WTC11 (cell line): ENCODE measurements at regions not wholly inside any gene's neighbourhood (a gene's known extent, or its start where the extent isn't known, plus 50 kb on each side); places are given as distances from the start of the nearest gene placed in this dataset.

Experiments
- ARID4B ChIP-seq: sonication (generic); formaldehyde crosslinking; IDR thresholded peaks from 2 replicates; pipeline ENCODE4 v1.8.0; 2023; ENCODE audit warnings: missing genetic modification reagents, mild to moderate bottlenecking, borderline replicate concordance
- CBFB ChIP-seq: sonication (generic); formaldehyde crosslinking; IDR thresholded peaks from 2 replicates; pipeline ENCODE4 v1.8.1; 2022; ENCODE audit warnings: mild to moderate bottlenecking, low read depth, missing genetic modification reagents
- CTCF ChIP-seq: fragments of 200-600 bp; IDR thresholded peaks from 2 replicates; pipeline ENCODE4 v1.8.0; 2022; ENCODE audit warnings: antibody characterized with exemption
- E2F5 ChIP-seq: sonication (generic); formaldehyde crosslinking; IDR thresholded peaks from 2 replicates; pipeline ENCODE4 v1.8.1; 2022; ENCODE audit warnings: mild to moderate bottlenecking, moderate library complexity, missing genetic modification reagents
- ELF4 ChIP-seq: sonication (generic); formaldehyde crosslinking; IDR thresholded peaks from 2 replicates; pipeline ENCODE4 v1.8.1; 2022; ENCODE audit warnings: low read depth, mild to moderate bottlenecking, moderate library complexity, missing genetic modification reagents
- GABPB1 ChIP-seq: sonication (generic); formaldehyde crosslinking; IDR thresholded peaks from 2 replicates; pipeline ENCODE4 v1.8.1; 2023; ENCODE audit warnings: mild to moderate bottlenecking, missing genetic modification reagents
- NR2C2 ChIP-seq: sonication (generic); formaldehyde crosslinking; IDR thresholded peaks from 2 replicates; pipeline ENCODE4 v1.8.0; 2022; ENCODE audit warnings: mild to moderate bottlenecking, missing genetic modification reagents
- RELA ChIP-seq: sonication (generic); formaldehyde crosslinking; IDR thresholded peaks from 2 replicates; pipeline ENCODE4 v1.8.1; 2022; ENCODE audit warnings: missing genetic modification reagents, mild to moderate bottlenecking, borderline replicate concordance
- TF ChIP-seq, protein P1 (sequence below): sonication (generic); formaldehyde crosslinking; IDR thresholded peaks from 2 replicates; pipeline ENCODE4 v1.8.0; 2022; ENCODE audit warnings: mild to moderate bottlenecking, missing genetic modification reagents
- TF ChIP-seq, protein P2 (sequence below): sonication (generic); formaldehyde crosslinking; conservative IDR thresholded peaks from 2 replicates; pipeline ENCODE4 v1.8.1; 2022; ENCODE audit warnings: mild to moderate bottlenecking, missing genetic modification reagents

DNA sequence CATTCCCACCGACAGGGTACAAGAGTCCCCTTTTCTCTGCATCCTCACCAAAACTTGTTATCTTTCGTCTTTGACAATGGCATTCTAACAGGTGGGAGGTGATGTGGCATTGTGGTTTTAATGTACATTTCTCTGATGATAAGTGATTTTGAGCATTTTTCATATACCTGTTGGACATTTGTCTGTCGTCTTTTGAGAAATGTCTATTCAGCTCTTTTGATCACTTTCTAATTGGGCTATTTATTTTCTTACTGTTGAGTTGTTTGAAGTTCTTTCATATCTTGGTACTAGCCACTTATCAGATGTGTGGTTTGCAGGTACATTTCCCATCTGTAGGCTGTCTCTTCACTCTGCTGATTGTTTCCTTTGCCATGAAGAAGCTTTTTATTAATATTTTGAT lies 219.0 kb upstream of the SOX1 start:
- TF ChIP-seq CTCF (no peak), CBFB (CRISPR knock-in tag) (no peak), NR2C2 (CRISPR knock-in tag) (no peak), RELA (CRISPR knock-in tag) (no peak), GABPB1 (no peak), ARID4B (CRISPR knock-in tag) (no peak), ELF4 (CRISPR knock-in tag) (no peak), E2F5 (CRISPR knock-in tag) (no peak)
- TF ChIP-seq, protein P1, sequence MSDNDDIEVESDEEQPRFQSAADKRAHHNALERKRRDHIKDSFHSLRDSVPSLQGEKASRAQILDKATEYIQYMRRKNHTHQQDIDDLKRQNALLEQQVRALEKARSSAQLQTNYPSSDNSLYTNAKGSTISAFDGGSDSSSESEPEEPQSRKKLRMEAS (CRISPR knock-in tag): no peak
- TF ChIP-seq, protein P2, sequence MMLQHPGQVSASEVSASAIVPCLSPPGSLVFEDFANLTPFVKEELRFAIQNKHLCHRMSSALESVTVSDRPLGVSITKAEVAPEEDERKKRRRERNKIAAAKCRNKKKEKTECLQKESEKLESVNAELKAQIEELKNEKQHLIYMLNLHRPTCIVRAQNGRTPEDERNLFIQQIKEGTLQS (CRISPR knock-in tag): no peak
